ENCODE measurements at regions not wholly inside any gene's neighbourhood (a gene's known extent, or its start where the extent isn't known, plus 50 kb on each side); places are given as distances from the start of the nearest gene placed in this dataset.

- DNase-seq, result no peak
- in situ Hi-C loops (cut with MboI; ENCODE audit: low pct_unique_long_range_greater_than_20kb, low sequenced_read_pairs), result no loop called here
Observed at GRCh38 chr17:73694491-73694890, 50.2 kb upstream of the SDK2 start.

- in situ Hi-C loops (cut with MboI; ENCODE audit: low pct_unique_long_range_greater_than_20kb, low sequenced_read_pairs), result no loop called here
- DNase-seq, result no peak
Observed at GRCh38 chr17:73695035-73695738, 50.9 kb upstream of the SDK2 start.

GRCh38 chr17:73696251-73696650 lies 52.0 kb upstream of the SDK2 start:
- no peak for DNase-seq
- in situ Hi-C loops (cut with MboI; ENCODE audit: low pct_unique_long_range_greater_than_20kb, low sequenced_read_pairs), result no loop called here

GRCh38 chr17:73697872-73698271 lies 53.6 kb upstream of the SDK2 start:
- in situ Hi-C loops (cut with MboI; ENCODE audit: low pct_unique_long_range_greater_than_20kb, low sequenced_read_pairs), result no loop called here
- DNase-seq, result no peak

GRCh38 chr17:73698966-73699365 lies 54.7 kb upstream of the SDK2 start:
- in situ Hi-C loops (cut with MboI; ENCODE audit: low pct_unique_long_range_greater_than_20kb, low sequenced_read_pairs), result no loop called here
- no peak for DNase-seq

- no peak for DNase-seq
- in situ Hi-C loops (cut with MboI; ENCODE audit: low pct_unique_long_range_greater_than_20kb, low sequenced_read_pairs), result loop anchor here (10.0 kb wide), 1 partner anchor 63 kb away; no protein-coding TSS in a partner anchor
Observed at GRCh38 chr17:73701701-73702100, 57.5 kb upstream of the SDK2 start.

- in situ Hi-C loops (cut with MboI; ENCODE audit: low pct_unique_long_range_greater_than_20kb, low sequenced_read_pairs), result loop anchor here (10.0 kb wide), 1 partner anchor 62 kb away; no protein-coding TSS in a partner anchor
Observed at GRCh38 chr17:73703192-73703591, 58.9 kb upstream of the SDK2 start.

GRCh38 chr17:73703917-73704316 lies 59.7 kb upstream of the SDK2 start:
- no peak for DNase-seq
- in situ Hi-C loops (cut with MboI; ENCODE audit: low pct_unique_long_range_greater_than_20kb, low sequenced_read_pairs), result loop anchor here (10.0 kb wide), 1 partner anchor 61 kb away; no protein-coding TSS in a partner anchor

More at GRCh38 chr17:73703192-73703591, 58.9 kb upstream of the SDK2 start:
- DNase-seq, result no peak

GRCh38 chr17:73705594-73705993 lies 61.3 kb upstream of the SDK2 start:
- in situ Hi-C loops (cut with MboI; ENCODE audit: low pct_unique_long_range_greater_than_20kb, low sequenced_read_pairs), result loop anchor here (10.0 kb wide), 1 partner anchor 59 kb away; no protein-coding TSS in a partner anchor
- DNase-seq, result no peak

GRCh38 chr17:73706428-73706827 lies 62.2 kb upstream of the SDK2 start:
- no peak for DNase-seq
- in situ Hi-C loops (cut with MboI; ENCODE audit: low pct_unique_long_range_greater_than_20kb, low sequenced_read_pairs), result loop anchor here (10.0 kb wide), 1 partner anchor 58 kb away; no protein-coding TSS in a partner anchor

GRCh38 chr17:73706858-73707257 lies 62.6 kb upstream of the SDK2 start:
- in situ Hi-C loops (cut with MboI; ENCODE audit: low pct_unique_long_range_greater_than_20kb, low sequenced_read_pairs), result loop anchor here (10.0 kb wide), 1 partner anchor 58 kb away; no protein-coding TSS in a partner anchor
- no peak for DNase-seq

GRCh38 chr17:73707358-73707757 lies 63.1 kb upstream of the SDK2 start:
- in situ Hi-C loops (cut with MboI; ENCODE audit: low pct_unique_long_range_greater_than_20kb, low sequenced_read_pairs), result loop anchor here (10.0 kb wide), 1 partner anchor 57 kb away; no protein-coding TSS in a partner anchor
- no peak for DNase-seq

- in situ Hi-C loops (cut with MboI; ENCODE audit: low pct_unique_long_range_greater_than_20kb, low sequenced_read_pairs), result no loop called here
- peak; percentile 71 for DNase-seq
Observed at GRCh38 chr17:73710095-73710592, 65.9 kb upstream of the SDK2 start.

GRCh38 chr17:73711184-73711583 lies 66.9 kb upstream of the SDK2 start:
- DNase-seq, result peak; percentile 3
- in situ Hi-C loops (cut with MboI; ENCODE audit: low pct_unique_long_range_greater_than_20kb, low sequenced_read_pairs), result no loop called here

- in situ Hi-C loops (cut with MboI; ENCODE audit: low pct_unique_long_range_greater_than_20kb, low sequenced_read_pairs), result no loop called here
- DNase-seq, result no peak
Observed at GRCh38 chr17:73711916-73712315, 67.7 kb upstream of the SDK2 start.

GRCh38 chr17:73713136-73713535 lies 68.9 kb upstream of the SDK2 start:
- in situ Hi-C loops (cut with MboI; ENCODE audit: low pct_unique_long_range_greater_than_20kb, low sequenced_read_pairs), result no loop called here
- DNase-seq, result no peak

- DNase-seq, result no peak
- in situ Hi-C loops (cut with MboI; ENCODE audit: low pct_unique_long_range_greater_than_20kb, low sequenced_read_pairs), result no loop called here
Observed at GRCh38 chr17:73715769-73716168, 71.5 kb upstream of the SDK2 start.

- no peak for DNase-seq
- in situ Hi-C loops (cut with MboI; ENCODE audit: low pct_unique_long_range_greater_than_20kb, low sequenced_read_pairs), result no loop called here
Observed at GRCh38 chr17:73717690-73718089, 73.4 kb upstream of the SDK2 start.

GRCh38 chr17:73718362-73718761 lies 74.1 kb upstream of the SDK2 start:
- in situ Hi-C loops (cut with MboI; ENCODE audit: low pct_unique_long_range_greater_than_20kb, low sequenced_read_pairs), result no loop called here
- DNase-seq, result no peak

- in situ Hi-C loops (cut with MboI; ENCODE audit: low pct_unique_long_range_greater_than_20kb, low sequenced_read_pairs), result no loop called here
- DNase-seq, result no peak
Observed at GRCh38 chr17:73718912-73719311, 74.7 kb upstream of the SDK2 start.

Data from KBM-7 (cell line).